D341Med (cell line): ENCODE measurements at regions not wholly inside any gene's neighbourhood (a gene's known extent, or its start where the extent isn't known, plus 50 kb on each side); places are given as distances from the start of the nearest gene placed in this dataset.
"Not testable (repeated sequence)": the region's sequence is repeated elsewhere in the genome, so short reads cannot be mapped to it uniquely, and the experiment has no call there.

Experiments
- DNase-seq: peaks from one replicate; pipeline ENCODE4 v3.0.0; 2012; ENCODE audit warnings: low spot score

- no peak for DNase-seq
Measured at GRCh38 chr12:33026791-33027190, 130.2 kb upstream of the PKP2 start.

- DNase-seq, result not testable (repeated sequence)
Measured at GRCh38 chr12:33022724-33023123, 126.1 kb upstream of the PKP2 start.

GRCh38 chr12:33017029-33017428, 120.5 kb upstream of the PKP2 start:
- not testable (repeated sequence) for DNase-seq

GRCh38 chr12:33012226-33012625, 115.6 kb upstream of the PKP2 start:
- no peak for DNase-seq

GRCh38 chr12:33006106-33006505, 109.5 kb upstream of the PKP2 start:
- no peak for DNase-seq

- no peak for DNase-seq
Measured at GRCh38 chr12:33000016-33000415, 103.4 kb upstream of the PKP2 start.

- DNase-seq, result no peak
Measured at GRCh38 chr12:32997471-32997870, 100.9 kb upstream of the PKP2 start.

- DNase-seq, result no peak
Measured at GRCh38 chr12:32995623-32996022, 99.0 kb upstream of the PKP2 start.

- DNase-seq, result no peak
Measured at GRCh38 chr12:32993404-32993803, 96.8 kb upstream of the PKP2 start.

GRCh38 chr12:32989705-32990104, 93.1 kb upstream of the PKP2 start:
- no peak for DNase-seq

- DNase-seq, result no peak
Measured at GRCh38 chr12:32988982-32989381, 92.4 kb upstream of the PKP2 start.

- DNase-seq, result no peak
Measured at GRCh38 chr12:32987512-32987911, 90.9 kb upstream of the PKP2 start.

- DNase-seq, result no peak
Measured at GRCh38 chr12:32983968-32984367, 87.4 kb upstream of the PKP2 start.

- DNase-seq, result no peak
Measured at GRCh38 chr12:32983332-32983731, 86.8 kb upstream of the PKP2 start.

- no peak for DNase-seq
Measured at GRCh38 chr12:32981139-32981538, 84.6 kb upstream of the PKP2 start.

GRCh38 chr12:32975122-32975521, 78.5 kb upstream of the PKP2 start:
- no peak for DNase-seq

GRCh38 chr12:32970465-32971110, 74.0 kb upstream of the PKP2 start:
- DNase-seq, result no peak

GRCh38 chr12:32964981-32965585, 68.5 kb upstream of the PKP2 start:
- DNase-seq, result no peak

- DNase-seq, result not testable (repeated sequence)
Measured at GRCh38 chr12:32956418-32956817, 59.8 kb upstream of the PKP2 start.

- no peak for DNase-seq
Measured at GRCh38 chr12:32952681-32953080, 56.1 kb upstream of the PKP2 start.

- no peak for DNase-seq
Measured at GRCh38 chr12:32949815-32950214, 53.2 kb upstream of the PKP2 start.

GRCh38 chr12:32947206-32948067, 50.9 kb upstream of the PKP2 start:
- DNase-seq, result peak; percentile 47

GRCh38 chr12:32946504-32947131, 50.0 kb upstream of the PKP2 start:
- DNase-seq, result no peak
